ENCODE measurements at regions not wholly inside any gene's neighbourhood (a gene's known extent, or its start where the extent isn't known, plus 50 kb on each side); places are given as distances from the start of the nearest gene placed in this dataset.

- Histone ChIP-seq H4K5ac (ENCODE audit: insufficient read length, low read depth, low read length) (no peak overlapping the region), H2AFZ (ENCODE audit: low read length) (no peak overlapping the region), H3K9ac (replicated peaks in 1 of 4; ENCODE audit: extremely low read depth in 1 of 4, low read depth in 3 of 4, low read length in 3 of 4) (no peak overlapping the region), H3K18ac (ENCODE audit: extremely low read depth, low read length) (no peak overlapping the region), H3K23ac (ENCODE audit: insufficient read length) (no peak overlapping the region), H2BK12ac (ENCODE audit: low read depth, low read length) (no peak overlapping the region), H4K8ac (ENCODE audit: extremely low read depth, insufficient read depth, low read length) (no peak overlapping the region), H3K14ac (ENCODE audit: insufficient read length) (no peak overlapping the region), H3K36me3 (ENCODE audit: control insufficient read depth in 2 of 4, insufficient read depth in 4 of 4, low read length in 3 of 4) (no peaks in the 10 kb centered on the region), H3K27ac (ENCODE audit: low read depth, low read length) (no peak overlapping the region), H2BK15ac (ENCODE audit: low read length) (no peak overlapping the region), H3K27me3 (replicated peaks in 1 of 4; ENCODE audit: control insufficient read depth in 3 of 4, extremely low read depth in 1 of 4, insufficient read depth in 3 of 4, low read length in 3 of 4) (no peaks in the 10 kb centered on the region), H4K20me1 (replicated peaks in 1 of 2; ENCODE audit: control insufficient read depth in 1 of 2, insufficient read depth in 2 of 2, low read length in 2 of 2) (no peaks in the 10 kb centered on the region), H3K4me2 (ENCODE audit: insufficient read depth in 1 of 2, low read depth in 2 of 2, low read length in 2 of 2) (no peak overlapping the region), H3K79me1 (ENCODE audit: low read depth, low read length) (no peaks in the 10 kb centered on the region), H2AK5ac (ENCODE audit: low read depth, low read length) (no peak overlapping the region), H4K91ac (replicated peaks; ENCODE audit: insufficient read length, low read length) (no peak overlapping the region), H3K56ac (replicated peaks; ENCODE audit: insufficient read length, low read depth, low read length) (no peak overlapping the region), H2BK120ac (replicated peaks; ENCODE audit: low read depth, low read length) (no peak overlapping the region), H3K4ac (replicated peaks; ENCODE audit: insufficient read length, low read depth, low read length) (no peak overlapping the region), H3K23me2 (ENCODE audit: low read depth, low read length) (no peaks in the 10 kb centered on the region), H3K4me3 (ENCODE audit: extremely low read depth in 1 of 4, insufficient read depth in 2 of 4, low read depth in 3 of 4, low read length in 4 of 4) (no peak overlapping the region), H2BK20ac (ENCODE audit: low read length) (no peak overlapping the region), H3K4me1 (replicated peaks in 1 of 4; ENCODE audit: control insufficient read depth in 3 of 4, insufficient read depth in 4 of 4, low read length in 3 of 4) (no peaks in the 10 kb centered on the region), H3K79me2 (ENCODE audit: control insufficient read depth in 1 of 2, insufficient read depth in 2 of 2, low read length in 2 of 2) (no peaks in the 10 kb centered on the region), H2BK5ac (ENCODE audit: low read depth, low read length) (no peak overlapping the region), H3K9me3 (ENCODE audit: insufficient read depth in 2 of 2, low read depth in 1 of 2, low read length in 1 of 2) (no peaks in the 10 kb centered on the region)
- 0% methylated on average over 1 of the region's 1 CpG; no CpG with 5 or more reads in 1 of the 2 experiments for WGBS, 2 experiments (ENCODE audit: extremely low coverage in 1 of 2, insufficient coverage in 1 of 2, insufficient read length in 1 of 2, insufficient replicate concordance in 2 of 2, low coverage in 1 of 2, low lambda C conversion rate in 2 of 2, missing lambda C conversion rate in 1 of 2)
- ChIA-PET CTCF (ENCODE audit: partially characterized antibody) (interaction anchor here (0.7 to 1.0 kb wide), 2 partner anchors 149 to 355 kb away, joined by 3 read pairs; no protein-coding TSS in a partner anchor), POLR2A (ENCODE audit: partially characterized antibody) (no interaction called here)
- FAIRE-seq (no peak), DNase-seq (ENCODE audit: low read depth in 1 of 2, low spot score in 2 of 2) (no peak)
- no peak for TF ChIP-seq SIN3A (conservative IDR thresholded peaks at IDR 0.05 in 1 of 2, IDR thresholded peaks at IDR 0.05 in 1 of 2; ENCODE audit: low read depth in 1 of 2, low read length in 2 of 2)
- no peak for TF ChIP-seq CTBP2 (IDR thresholded peaks at IDR 0.05; ENCODE audit: borderline replicate concordance, insufficient read depth, insufficient read length, low read length)
- no peak for TF ChIP-seq JUND (IDR thresholded peaks at IDR 0.05; ENCODE audit: low read length)
- no peak for TF ChIP-seq BCL11A (IDR thresholded peaks at IDR 0.05; ENCODE audit: low read depth in 2 of 2, low read length in 2 of 2)
- TF ChIP-seq CHD2 (IDR thresholded peaks at IDR 0.05; ENCODE audit: low read length) = no peak
- no peak for TF ChIP-seq TBP (IDR thresholded peaks at IDR 0.05; ENCODE audit: low read depth, low read length)
- no peak for TF ChIP-seq GTF2F1 (IDR thresholded peaks at IDR 0.05; ENCODE audit: borderline replicate concordance, low read depth, low read length)
- TF ChIP-seq CBX8 (IDR thresholded peaks at IDR 0.05; ENCODE audit: borderline replicate concordance, low read depth, low read length) = no peak
- no peak for TF ChIP-seq BRCA1 (IDR thresholded peaks at IDR 0.05; ENCODE audit: low read depth, low read length)
These were observed 313.0 kb downstream of the FRK start for GRCh38 chr6:115747719-115748118.
